HG03064 (cell line): ENCODE measurements at regions not wholly inside any gene's neighbourhood (a gene's known extent, or its start where the extent isn't known, plus 50 kb on each side); places are given as distances from the start of the nearest gene placed in this dataset.
"Not testable (repeated sequence)": the region's sequence is repeated elsewhere in the genome, so short reads cannot be mapped to it uniquely, and the experiment has no call there.

ENCODE experiments used
- ATAC-seq: cut with Tn5 transposase; IDR thresholded peaks from one replicate; pipeline ENCODE4 v1.9.1; 2021; ENCODE audit warnings: low read depth; ENCODE audit not compliant: unreplicated experiment

- no peak for ATAC-seq
These were observed 105.9 kb downstream of the IL12A start for GRCh38 chr3:160094562-160094961.

GRCh38 chr3:160097478-160097877 lies 108.8 kb downstream of the IL12A start:
- ATAC-seq: no peak

- no peak for ATAC-seq
These were observed 109.8 kb downstream of the IL12A start for GRCh38 chr3:160098261-160098908.

- ATAC-seq: no peak
These were observed 110.4 kb downstream of the IL12A start for GRCh38 chr3:160098926-160099626.

GRCh38 chr3:160099834-160100233 lies 111.2 kb downstream of the IL12A start:
- ATAC-seq: peak; percentile 74

- ATAC-seq: no peak
These were observed 112.0 kb downstream of the IL12A start for GRCh38 chr3:160100610-160101009.

GRCh38 chr3:160102001-160102400 lies 113.4 kb downstream of the IL12A start:
- ATAC-seq: not testable (repeated sequence)

GRCh38 chr3:160103397-160103796 lies 114.8 kb downstream of the IL12A start:
- no peak for ATAC-seq

GRCh38 chr3:160105907-160106584 lies 117.4 kb downstream of the IL12A start:
- ATAC-seq: no peak

GRCh38 chr3:160106905-160107861 lies 118.0 kb upstream of the C3orf80 start:
- ATAC-seq: no peak

GRCh38 chr3:160108362-160108761 lies 116.9 kb upstream of the C3orf80 start:
- ATAC-seq: no peak

- no peak for ATAC-seq
These were observed 112.7 kb upstream of the C3orf80 start for GRCh38 chr3:160112481-160112880.

GRCh38 chr3:160112996-160113395 lies 112.2 kb upstream of the C3orf80 start:
- no peak for ATAC-seq

GRCh38 chr3:160114355-160114995 lies 110.7 kb upstream of the C3orf80 start:
- ATAC-seq: no peak

- no peak for ATAC-seq
These were observed 109.8 kb upstream of the C3orf80 start for GRCh38 chr3:160115387-160115786.

GRCh38 chr3:160124224-160124623 lies 101.0 kb upstream of the C3orf80 start:
- no peak for ATAC-seq

GRCh38 chr3:160125258-160125657 lies 100.0 kb upstream of the C3orf80 start:
- ATAC-seq: no peak

- ATAC-seq: no peak
These were observed 99.2 kb upstream of the C3orf80 start for GRCh38 chr3:160126051-160126450.

- no peak for ATAC-seq
These were observed 98.5 kb upstream of the C3orf80 start for GRCh38 chr3:160126761-160127160.

- peak; percentile 53 for ATAC-seq
These were observed 97.9 kb upstream of the C3orf80 start for GRCh38 chr3:160127308-160127707.
